Right lobe of liver (tissue), 6 donors: ENCODE measurements at regions not wholly inside any gene's neighbourhood (a gene's known extent, or its start where the extent isn't known, plus 50 kb on each side); places are given as distances from the start of the nearest gene placed in this dataset.

Experiments used
- ATAC-seq, 4 donors: fragments of 200-7000 bp; cut with Tn5 transposase; one replicate each; pipeline ENCODE4 v1.9.1; 2020; ENCODE audit warnings: mild to moderate bottlenecking in 4 of 4, moderate library complexity in 4 of 4
- DNase-seq, 3 donors: peaks; one replicate each; pipeline ENCODE4 v3.0.0-alpha.2; 2020
- H3K27ac ChIP-seq, 3 donors: fragments of 200-600 bp; one replicate each; pipeline ENCODE4 v1.8.0; 2022
- H3K27me3 ChIP-seq, 2 donors: fragments of 200-600 bp; one replicate each; pipeline ENCODE4 v1.8.0; 2022
- H3K36me3 ChIP-seq, 4 donors: fragments of 200-600 bp; sonication (generic) in 1 of 4; one replicate each; pipeline versions ENCODE4 v1.5.1 to v1.8.0; 2017 to 2022; ENCODE audit warnings: control low read depth in 1 of 4
- H3K4me1 ChIP-seq, 4 donors: fragments of 200-600 bp; sonication (generic) in 1 of 4; one replicate each; pipeline versions ENCODE4 v1.5.1 to v1.8.0; 2017 to 2022; ENCODE audit warnings: control low read depth in 1 of 4
- H3K4me3 ChIP-seq, 3 donors: fragments of 200-600 bp; one replicate each; pipeline ENCODE4 v1.8.0; 2022
- H3K9me3 ChIP-seq, 4 donors: fragments of 200-600 bp; sonication (generic) in 1 of 4; one replicate each; pipeline versions ENCODE4 v1.5.1 to v1.8.0; 2017 to 2022; ENCODE audit warnings: control low read depth in 1 of 4
- CTCF ChIP-seq, 4 donors: fragments of 200-600 bp in 3 of 4; fragments of 450-650 bp in 1 of 4; IDR thresholded peaks; one replicate each; pipeline versions ENCODE4 v1.5.1 to v1.8.0; 2016 to 2022; ENCODE audit warnings: antibody characterized with exemption in 4 of 4, mild to moderate bottlenecking in 2 of 4
- POLR2A ChIP-seq: fragments of 450-650 bp; IDR thresholded peaks from one replicate; pipeline ENCODE4 v1.6.1; 2017; ENCODE audit warnings: antibody characterized with exemption, mild to moderate bottlenecking
- WGBS: methylation state at CpG from one replicate; pipeline ENCODE4 v1.1.6; 2018; ENCODE audit warnings: low coverage, low lambda C conversion rate; ENCODE audit not compliant: insufficient coverage; ENCODE audit errors: missing lambda C conversion rate; 5-methylcytosine and 5-hydroxymethylcytosine counted together
- intact Hi-C, 2 donors: fragments of 100-400 bp; cut with DNase I; formaldehyde crosslinking; loops; one replicate each; pipeline versions ENCODE4 v1.11.2 to v1.14.1; 2022
- donor health status: DM: no; HTN: yes; CAD: no.
- donor health status: DM: no; HTN: no; CAD: no.
- donor health status: DM: no; HTN: no; CAD: no.
- donor health status: DM: no; HTN: yes; CAD: no.
- donor health status: DM: no; HTN: yes; CAD: no.

GRCh38 chr18:44424645-44425035, 256.0 kb upstream of the SETBP1 start:
- no peaks in the 10 kb centered on the region for H3K27me3 ChIP-seq
- TF ChIP-seq POLR2A = no peak
- no peak for TF ChIP-seq CTCF (IDR thresholded peaks at IDR 0.05)
- intact Hi-C loops = no loop called here
- ATAC-seq (no peak), DNase-seq (no peak)
- no peak overlapping the region for H3K27ac ChIP-seq
- H3K4me1 ChIP-seq = no peaks in the 10 kb centered on the region
- H3K36me3 ChIP-seq = no peaks in the 10 kb centered on the region
- 52% methylated on average over 2 of the region's 2 CpGs for WGBS
- H3K9me3 ChIP-seq = no peaks in the 10 kb centered on the region
- H3K4me3 ChIP-seq = no peak overlapping the region

- no peaks in the 10 kb centered on the region for H3K27me3 ChIP-seq
- TF ChIP-seq CTCF (IDR thresholded peaks at IDR 0.05) = no peak
- TF ChIP-seq POLR2A = no peak
- H3K27ac ChIP-seq = no peak overlapping the region
- intact Hi-C loops = no loop called here
- 77% methylated on average over 2 of the region's 2 CpGs for WGBS
- no peaks in the 10 kb centered on the region for H3K4me1 ChIP-seq
- H3K4me3 ChIP-seq = no peak overlapping the region
- no peaks in the 10 kb centered on the region for H3K9me3 ChIP-seq
- no peak for ATAC-seq
- no peaks in the 10 kb centered on the region for H3K36me3 ChIP-seq
- DNase-seq = no peak
These were observed 255.5 kb upstream of the SETBP1 start for GRCh38 chr18:44425161-44425560.

- WGBS = 35% methylated on average over 2 of the region's 2 CpGs
- Histone ChIP-seq H3K27ac (no peak overlapping the region), H3K27me3 (no peaks in the 10 kb centered on the region), H3K9me3 (no peaks in the 10 kb centered on the region), H3K36me3 (no peaks in the 10 kb centered on the region), H3K4me3 (no peak overlapping the region), H3K4me1 (no peaks in the 10 kb centered on the region)
- intact Hi-C loops = no loop called here
- ATAC-seq (no peak), DNase-seq (no peak)
- no peak for TF ChIP-seq POLR2A
- no peak for TF ChIP-seq CTCF (IDR thresholded peaks at IDR 0.05)
These were observed 243.1 kb upstream of the SETBP1 start for GRCh38 chr18:44437603-44438002.

- DNase-seq (no peak), ATAC-seq (no peak)
- Histone ChIP-seq H3K27me3 (no peaks in the 10 kb centered on the region), H3K4me1 (no peaks in the 10 kb centered on the region), H3K9me3 (no peaks in the 10 kb centered on the region), H3K4me3 (no peak overlapping the region), H3K36me3 (no peaks in the 10 kb centered on the region), H3K27ac (no peak overlapping the region)
- TF ChIP-seq CTCF (IDR thresholded peaks at IDR 0.05) (no peak), POLR2A (no peak)
- intact Hi-C loops = no loop called here
- 27% methylated on average over 2 of the region's 2 CpGs for WGBS
These were observed 230.5 kb upstream of the SETBP1 start for GRCh38 chr18:44450226-44450625.

GRCh38 chr18:44452346-44452745, 228.3 kb upstream of the SETBP1 start:
- DNase-seq (no peak), ATAC-seq (no peak)
- intact Hi-C loops = no loop called here
- no peaks in the 10 kb centered on the region for H3K9me3 ChIP-seq
- no peak overlapping the region for H3K27ac ChIP-seq
- H3K4me3 ChIP-seq = no peak overlapping the region
- TF ChIP-seq POLR2A (no peak), CTCF (IDR thresholded peaks at IDR 0.05) (no peak)
- no peaks in the 10 kb centered on the region for H3K4me1 ChIP-seq
- WGBS = 46% methylated on average over 2 of the region's 2 CpGs
- no peaks in the 10 kb centered on the region for H3K36me3 ChIP-seq
- no peaks in the 10 kb centered on the region for H3K27me3 ChIP-seq
